ENCODE measurements at regions not wholly inside any gene's neighbourhood (a gene's known extent, or its start where the extent isn't known, plus 50 kb on each side); places are given as distances from the start of the nearest gene placed in this dataset.

DNA sequence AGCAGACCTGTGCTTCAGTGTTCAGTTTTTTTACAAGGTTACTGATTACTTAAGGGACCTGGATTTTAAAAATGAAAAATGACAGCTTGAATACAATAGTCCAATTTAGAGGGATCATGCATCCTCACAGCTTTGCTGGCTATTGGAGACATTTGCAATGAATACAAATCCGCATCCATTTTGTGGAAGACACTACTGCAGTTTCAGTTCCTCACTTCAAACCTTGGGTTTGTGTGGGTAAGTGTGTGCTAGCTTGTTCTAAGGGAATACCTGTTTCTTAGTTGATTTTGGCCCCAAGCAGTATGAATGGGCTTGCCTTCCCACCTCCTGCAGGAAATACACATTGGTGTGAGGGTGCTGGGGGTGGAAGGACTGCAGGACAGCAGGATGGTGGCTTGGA lies 222.4 kb downstream of the OLFM4 start:
- no peak for DNase-seq
- no peak for ATAC-seq
- Histone ChIP-seq H3K4me3 (no peak overlapping the region), H3K9me3 (no peaks in the 10 kb centered on the region), H3K36me3 (ENCODE audit: low read depth) (no peaks in the 10 kb centered on the region), H3K4me1 (ENCODE audit: low read depth) (no peaks in the 10 kb centered on the region)
- intact Hi-C loops (cut with DNase I, micrococcal nuclease): no loop called here
- TF ChIP-seq, protein P1, sequence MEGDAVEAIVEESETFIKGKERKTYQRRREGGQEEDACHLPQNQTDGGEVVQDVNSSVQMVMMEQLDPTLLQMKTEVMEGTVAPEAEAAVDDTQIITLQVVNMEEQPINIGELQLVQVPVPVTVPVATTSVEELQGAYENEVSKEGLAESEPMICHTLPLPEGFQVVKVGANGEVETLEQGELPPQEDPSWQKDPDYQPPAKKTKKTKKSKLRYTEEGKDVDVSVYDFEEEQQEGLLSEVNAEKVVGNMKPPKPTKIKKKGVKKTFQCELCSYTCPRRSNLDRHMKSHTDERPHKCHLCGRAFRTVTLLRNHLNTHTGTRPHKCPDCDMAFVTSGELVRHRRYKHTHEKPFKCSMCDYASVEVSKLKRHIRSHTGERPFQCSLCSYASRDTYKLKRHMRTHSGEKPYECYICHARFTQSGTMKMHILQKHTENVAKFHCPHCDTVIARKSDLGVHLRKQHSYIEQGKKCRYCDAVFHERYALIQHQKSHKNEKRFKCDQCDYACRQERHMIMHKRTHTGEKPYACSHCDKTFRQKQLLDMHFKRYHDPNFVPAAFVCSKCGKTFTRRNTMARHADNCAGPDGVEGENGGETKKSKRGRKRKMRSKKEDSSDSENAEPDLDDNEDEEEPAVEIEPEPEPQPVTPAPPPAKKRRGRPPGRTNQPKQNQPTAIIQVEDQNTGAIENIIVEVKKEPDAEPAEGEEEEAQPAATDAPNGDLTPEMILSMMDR (IDR thresholded peaks at IDR 0.05): no peak

DNA sequence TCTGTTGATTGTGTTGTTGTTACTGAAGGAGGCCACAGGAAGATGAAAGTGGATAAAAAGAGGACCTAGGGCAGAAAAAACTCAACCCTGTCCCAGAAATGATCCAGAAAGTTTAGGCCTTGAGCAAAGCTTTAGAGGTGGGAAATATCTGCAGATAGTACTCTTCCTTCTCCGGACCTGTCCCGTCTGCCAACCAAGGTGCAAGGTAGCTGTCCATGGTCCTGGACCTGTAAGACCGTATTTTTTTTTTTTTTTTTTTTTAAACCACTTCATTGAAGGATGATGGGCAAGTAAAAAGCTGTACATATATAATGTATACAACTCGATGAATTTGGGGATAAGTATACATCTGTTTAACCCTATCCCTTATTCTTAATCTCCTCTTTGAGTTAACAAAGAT lies 225.9 kb downstream of the OLFM4 start:
- ATAC-seq: no peak
- TF ChIP-seq, protein P1 (IDR thresholded peaks at IDR 0.05): no peak
- Histone ChIP-seq H3K4me1 (ENCODE audit: low read depth) (no peaks in the 10 kb centered on the region), H3K4me3 (no peak overlapping the region), H3K9me3 (no peaks in the 10 kb centered on the region), H3K36me3 (ENCODE audit: low read depth) (no peaks in the 10 kb centered on the region)
- DNase-seq: peak in 1 of 3 donors; percentile 7
- intact Hi-C loops (cut with DNase I, micrococcal nuclease): no loop called here

DNA sequence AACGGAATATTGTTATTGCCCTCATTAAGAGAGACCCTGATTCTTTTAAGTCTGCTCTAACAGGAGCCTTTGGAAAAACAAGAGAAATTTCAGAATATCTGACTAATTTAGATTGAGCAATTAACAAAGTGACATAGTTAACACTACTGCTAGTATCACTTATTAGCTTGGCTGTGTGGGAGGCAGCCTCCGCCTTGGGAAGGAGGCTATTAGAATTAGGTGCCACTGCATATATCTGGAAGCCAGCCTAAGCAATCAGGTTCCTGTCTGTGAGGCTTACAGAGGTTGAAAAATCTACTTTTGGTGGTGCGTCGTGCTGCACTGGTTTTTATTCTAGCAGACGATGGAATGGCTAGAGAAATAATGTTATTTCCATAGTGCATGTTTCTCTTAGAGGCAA lies 227.2 kb downstream of the OLFM4 start:
- Histone ChIP-seq H3K9me3 (no peaks in the 10 kb centered on the region), H3K4me3 (no peak overlapping the region), H3K4me1 (ENCODE audit: low read depth) (no peaks in the 10 kb centered on the region), H3K36me3 (ENCODE audit: low read depth) (no peaks in the 10 kb centered on the region)
- TF ChIP-seq, protein P1 (IDR thresholded peaks at IDR 0.05): no peak
- intact Hi-C loops (cut with DNase I, micrococcal nuclease): no loop called here
- ATAC-seq: no peak
- DNase-seq: no peak

DNA sequence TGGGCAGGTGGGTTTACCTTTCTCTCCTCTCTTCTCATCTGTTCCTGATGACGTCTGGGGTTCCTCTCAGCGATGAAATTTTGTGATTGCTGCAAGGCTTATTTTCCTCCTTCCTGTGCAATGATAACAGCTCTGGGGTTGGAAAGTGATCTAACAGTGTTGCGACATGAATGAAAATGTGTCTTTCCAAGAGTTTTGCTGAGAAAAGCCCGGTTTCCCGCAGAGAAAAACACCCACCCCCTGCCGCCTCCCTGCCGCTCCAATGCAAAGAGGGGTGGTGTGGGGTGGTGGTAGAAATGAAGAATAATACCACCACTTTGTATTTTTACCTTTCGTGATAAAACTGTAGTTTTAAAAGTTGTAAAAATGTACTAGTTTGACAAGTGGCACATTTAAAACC lies 232.0 kb downstream of the OLFM4 start:
- ATAC-seq (no peak), DNase-seq (no peak)
- no peak overlapping the region for H3K4me3 ChIP-seq
- intact Hi-C loops (cut with DNase I, micrococcal nuclease): no loop called here
- H3K36me3 ChIP-seq (ENCODE audit: low read depth): no peaks in the 10 kb centered on the region
- H3K4me1 ChIP-seq (ENCODE audit: low read depth): no peaks in the 10 kb centered on the region
- H3K9me3 ChIP-seq: no peaks in the 10 kb centered on the region
- TF ChIP-seq, protein P1 (IDR thresholded peaks at IDR 0.05): no peak

DNA sequence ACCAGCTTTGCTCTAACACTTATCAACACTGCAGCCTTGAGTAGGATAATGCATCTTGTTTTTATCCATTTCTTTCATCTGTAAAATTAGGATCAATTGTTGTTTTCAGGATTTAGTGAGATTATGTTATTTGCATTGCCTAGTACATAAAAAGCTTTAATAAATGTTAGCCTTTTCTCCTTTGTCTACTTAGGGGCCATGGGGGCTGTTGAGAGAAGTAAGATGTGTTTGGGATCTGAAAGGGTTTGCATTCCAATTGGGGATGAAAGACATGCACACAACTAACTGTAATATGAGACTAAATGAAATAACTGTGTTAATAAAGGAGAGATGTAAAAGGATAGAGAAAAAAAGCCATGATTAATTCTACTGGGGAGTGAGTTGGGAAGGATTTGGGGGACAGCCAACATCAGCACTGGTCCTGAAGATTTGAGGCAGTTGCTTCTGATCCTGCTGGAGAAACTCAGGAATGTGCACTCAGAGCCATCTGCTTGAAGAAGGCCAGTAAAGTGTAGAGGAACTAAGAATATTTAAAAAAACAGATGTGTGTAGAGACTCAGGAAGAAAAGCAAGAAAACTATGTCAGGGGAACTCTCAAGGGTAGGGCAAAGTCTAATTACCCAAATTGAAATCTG lies 236.3 kb downstream of the OLFM4 start:
- H3K9me3 ChIP-seq: no peaks in the 10 kb centered on the region
- TF ChIP-seq, protein P1 (IDR thresholded peaks at IDR 0.05): no peak
- no peak for ATAC-seq
- H3K36me3 ChIP-seq (ENCODE audit: low read depth): no peaks in the 10 kb centered on the region
- intact Hi-C loops (cut with DNase I, micrococcal nuclease): no loop called here
- no peak overlapping the region for H3K4me3 ChIP-seq
- no peak for DNase-seq
- H3K4me1 ChIP-seq (ENCODE audit: low read depth): no peaks in the 10 kb centered on the region

DNA sequence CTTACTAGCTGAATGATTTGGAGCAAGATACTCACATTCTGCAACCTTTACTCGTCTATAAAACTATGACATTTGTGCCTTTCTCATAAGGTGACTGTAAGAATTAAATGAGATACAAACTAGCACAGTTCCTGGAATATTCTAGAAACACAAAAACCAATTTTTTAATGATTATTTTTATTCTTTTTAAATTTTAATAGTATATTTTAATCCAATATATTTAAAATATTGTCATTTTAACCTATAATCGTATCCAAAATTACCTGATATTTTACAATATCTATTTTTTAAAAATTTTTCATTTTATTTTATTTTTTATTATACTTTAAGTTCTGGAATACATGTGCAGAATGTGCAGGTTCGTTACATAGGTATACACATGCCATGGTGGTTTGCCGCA lies 238.1 kb downstream of the OLFM4 start:
- Histone ChIP-seq H3K4me3 (no peak overlapping the region), H3K9me3 (no peaks in the 10 kb centered on the region), H3K36me3 (ENCODE audit: low read depth) (no peaks in the 10 kb centered on the region), H3K4me1 (ENCODE audit: low read depth) (no peaks in the 10 kb centered on the region)
- no peak for DNase-seq
- intact Hi-C loops (cut with DNase I, micrococcal nuclease): no loop called here
- TF ChIP-seq, protein P1 (IDR thresholded peaks at IDR 0.05): no peak
- ATAC-seq: no peak
